WERI-Rb-1 (cell line): ENCODE measurements at regions not wholly inside any gene's neighbourhood (a gene's known extent, or its start where the extent isn't known, plus 50 kb on each side); places are given as distances from the start of the nearest gene placed in this dataset.

Source experiments
- DNase-seq: peaks from one replicate; pipeline ENCODE4 v3.0.0-alpha.2; 2020
- H3K27ac ChIP-seq: fragments of 250-450 bp; sonication (Bioruptor Pico); 2 replicates; pipeline ENCODE4 v1.5.1; 2020; ENCODE audit warnings: mild to moderate bottlenecking, moderate library complexity
- H3K27me3 ChIP-seq: fragments of 250-450 bp; sonication (Bioruptor Pico); 2 replicates; pipeline ENCODE4 v1.5.1; 2021; ENCODE audit warnings: mild to moderate bottlenecking, low read depth, moderate library complexity; ENCODE audit not compliant: insufficient read depth, severe bottlenecking
- H3K36me3 ChIP-seq: fragments of 250-450 bp; sonication (Bioruptor Pico); 2 replicates; pipeline ENCODE4 v1.5.1; 2020; ENCODE audit warnings: mild to moderate bottlenecking, moderate library complexity
- H3K4me3 ChIP-seq: 2 replicates; pipeline ENCODE4 v1.5.1; 2011; ENCODE audit warnings: low read depth, mild to moderate bottlenecking, control low read depth, low read length
- H3K9me3 ChIP-seq: fragments of 250-450 bp; sonication (Bioruptor Pico); 2 replicates; pipeline ENCODE4 v1.5.1; 2021; ENCODE audit warnings: mild to moderate bottlenecking, moderate library complexity; ENCODE audit not compliant: severe bottlenecking
- TF ChIP-seq, protein P1 (sequence below): IDR thresholded peaks from 2 replicates; pipeline ENCODE4 v1.5.1; 2011; ENCODE audit warnings: low read depth, mild to moderate bottlenecking, control low read depth, inconsistent platforms, low read length

DNA sequence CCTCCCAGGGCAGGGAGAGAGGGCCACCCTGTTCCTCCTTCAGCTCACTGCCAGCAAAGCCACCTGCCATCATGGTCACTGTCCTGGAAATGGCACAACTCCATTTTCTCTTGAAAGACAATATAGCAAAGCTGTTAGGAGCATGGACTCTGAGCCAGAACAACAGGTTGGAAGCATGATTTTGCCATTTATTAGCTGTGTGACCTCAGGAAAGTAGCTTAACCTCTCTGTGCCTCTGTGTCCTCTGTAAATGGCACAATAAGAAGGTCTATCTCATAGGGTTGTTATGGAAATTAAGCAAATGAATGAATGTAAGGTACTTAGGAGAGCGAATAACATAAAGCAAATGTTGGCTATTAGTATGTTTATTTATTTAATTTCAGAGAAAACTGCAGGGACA lies 730.4 kb upstream of the ID2 start:
- Histone ChIP-seq H3K27ac (no peak overlapping the region), H3K9me3 (no peaks in the 10 kb centered on the region), H3K4me3 (no peak overlapping the region), H3K27me3 (no peaks in the 10 kb centered on the region), H3K36me3 (no peaks in the 10 kb centered on the region)
- no peak for DNase-seq
- TF ChIP-seq, protein P1, sequence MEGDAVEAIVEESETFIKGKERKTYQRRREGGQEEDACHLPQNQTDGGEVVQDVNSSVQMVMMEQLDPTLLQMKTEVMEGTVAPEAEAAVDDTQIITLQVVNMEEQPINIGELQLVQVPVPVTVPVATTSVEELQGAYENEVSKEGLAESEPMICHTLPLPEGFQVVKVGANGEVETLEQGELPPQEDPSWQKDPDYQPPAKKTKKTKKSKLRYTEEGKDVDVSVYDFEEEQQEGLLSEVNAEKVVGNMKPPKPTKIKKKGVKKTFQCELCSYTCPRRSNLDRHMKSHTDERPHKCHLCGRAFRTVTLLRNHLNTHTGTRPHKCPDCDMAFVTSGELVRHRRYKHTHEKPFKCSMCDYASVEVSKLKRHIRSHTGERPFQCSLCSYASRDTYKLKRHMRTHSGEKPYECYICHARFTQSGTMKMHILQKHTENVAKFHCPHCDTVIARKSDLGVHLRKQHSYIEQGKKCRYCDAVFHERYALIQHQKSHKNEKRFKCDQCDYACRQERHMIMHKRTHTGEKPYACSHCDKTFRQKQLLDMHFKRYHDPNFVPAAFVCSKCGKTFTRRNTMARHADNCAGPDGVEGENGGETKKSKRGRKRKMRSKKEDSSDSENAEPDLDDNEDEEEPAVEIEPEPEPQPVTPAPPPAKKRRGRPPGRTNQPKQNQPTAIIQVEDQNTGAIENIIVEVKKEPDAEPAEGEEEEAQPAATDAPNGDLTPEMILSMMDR, result no peak

DNA sequence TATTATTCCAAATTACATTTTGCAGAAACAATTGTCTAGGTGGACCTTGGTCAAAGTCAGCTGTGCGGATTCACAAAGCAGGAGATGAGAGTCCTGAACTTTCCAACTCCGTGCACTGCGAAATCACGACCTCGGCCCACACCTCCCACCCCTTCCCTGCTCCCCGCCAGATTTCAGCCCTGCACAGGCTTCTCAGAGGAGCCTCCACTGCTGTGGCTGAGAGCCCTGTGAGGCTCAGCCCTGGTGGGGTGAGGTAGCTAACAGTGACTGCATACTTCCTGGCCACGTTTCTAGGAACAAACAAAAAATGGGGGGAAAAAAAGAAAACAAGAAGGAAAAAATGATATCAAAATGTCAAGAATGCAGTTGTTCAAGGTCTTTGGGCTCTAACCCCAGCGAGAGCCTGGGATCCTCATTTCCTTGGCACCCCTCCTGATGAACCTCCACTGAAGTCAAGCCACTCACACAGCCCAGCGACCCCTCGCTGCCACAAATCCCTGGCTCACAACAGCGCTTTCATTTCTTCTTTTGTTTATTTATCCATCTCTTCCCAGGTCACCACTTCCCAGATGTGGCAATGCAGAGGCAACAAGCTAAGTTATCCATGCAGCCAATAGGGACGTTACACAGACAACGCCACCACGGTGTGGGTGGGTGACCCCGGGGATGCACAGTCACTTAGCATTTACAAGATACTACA lies 729.7 kb upstream of the ID2 start:
- Histone ChIP-seq H3K36me3 (no peaks in the 10 kb centered on the region), H3K9me3 (no peaks in the 10 kb centered on the region), H3K27ac (no peak overlapping the region), H3K27me3 (no peaks in the 10 kb centered on the region), H3K4me3 (no peak overlapping the region)
- TF ChIP-seq, protein P1, result no peak
- DNase-seq, result no peak

DNA sequence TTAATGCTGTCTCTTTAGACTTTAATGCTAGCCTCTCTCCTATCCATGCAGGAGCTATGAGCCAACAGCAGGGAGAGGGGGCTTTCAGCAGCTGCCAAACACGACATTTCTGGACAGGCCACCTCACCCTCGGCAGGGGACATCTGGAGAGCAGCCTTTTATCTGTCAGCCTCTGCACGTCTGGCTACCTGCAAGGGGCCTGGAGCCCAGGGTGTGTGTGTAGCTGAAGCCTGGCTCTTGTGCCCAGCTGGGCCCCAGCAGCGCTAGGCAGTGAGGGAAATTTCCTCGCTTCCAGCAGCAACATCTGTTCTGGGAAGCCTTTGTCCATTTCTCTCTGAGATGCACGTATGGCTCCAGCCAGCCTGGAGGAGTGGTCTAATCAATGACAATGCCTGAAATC lies 728.7 kb upstream of the ID2 start:
- no peak for DNase-seq

DNA sequence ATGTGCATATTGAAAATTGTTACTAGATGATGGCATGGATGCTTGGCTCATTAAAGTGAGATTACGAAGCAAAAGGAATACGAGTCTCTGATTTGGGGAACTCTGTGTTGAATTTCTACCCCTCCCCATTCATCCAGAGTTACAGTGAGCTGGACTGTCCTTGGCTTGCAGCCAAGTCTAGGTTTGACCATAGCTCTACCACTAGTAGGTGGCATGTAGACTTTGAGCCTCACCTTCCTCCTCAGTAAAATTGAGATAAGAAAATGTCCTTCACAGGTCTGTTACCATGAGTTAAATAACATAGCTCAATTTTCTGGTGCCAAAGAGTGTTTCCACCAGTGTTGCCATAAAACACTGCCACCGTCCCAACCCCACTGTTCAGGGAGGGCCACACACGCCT lies 727.6 kb upstream of the ID2 start:
- Histone ChIP-seq H3K4me3 (no peak overlapping the region), H3K9me3 (no peaks in the 10 kb centered on the region), H3K36me3 (no peaks in the 10 kb centered on the region), H3K27me3 (no peaks in the 10 kb centered on the region), H3K27ac (no peak overlapping the region)
- DNase-seq, result no peak
- TF ChIP-seq, protein P1, result no peak

More for the DNA sequence above, 728.7 kb upstream of the ID2 start:
- TF ChIP-seq, protein P1, result no peak
- Histone ChIP-seq H3K4me3 (no peak overlapping the region), H3K27ac (no peak overlapping the region), H3K9me3 (no peaks in the 10 kb centered on the region), H3K36me3 (no peaks in the 10 kb centered on the region), H3K27me3 (no peaks in the 10 kb centered on the region)

DNA sequence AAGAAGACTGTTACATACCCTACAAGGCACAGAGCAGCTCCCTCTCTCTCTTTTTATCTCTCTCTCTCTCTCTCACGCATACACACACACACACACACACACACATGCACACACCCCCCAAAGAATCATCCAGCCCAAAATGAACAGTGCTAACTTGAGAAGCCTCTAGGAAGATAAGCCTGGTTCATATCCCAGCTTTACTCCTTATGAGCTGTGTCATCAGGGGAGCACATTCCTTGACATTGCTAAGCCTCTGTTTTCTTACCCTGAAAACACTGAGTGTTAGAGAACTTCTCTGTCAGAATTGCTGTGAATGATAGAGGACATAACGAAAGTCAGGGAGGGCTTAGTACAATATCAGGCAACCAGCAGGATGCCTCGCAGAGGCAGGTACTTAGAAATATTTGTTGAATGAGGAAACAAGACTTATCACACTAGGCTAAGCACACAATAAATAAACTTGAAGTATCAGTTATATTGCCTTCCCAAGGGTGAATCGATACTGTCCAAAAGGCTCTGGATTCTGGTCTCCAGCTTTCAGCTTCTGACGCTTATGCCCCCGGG lies 725.6 kb upstream of the ID2 start:
- Histone ChIP-seq H3K27ac (no peak overlapping the region), H3K4me3 (no peak overlapping the region), H3K27me3 (no peaks in the 10 kb centered on the region), H3K9me3 (no peaks in the 10 kb centered on the region), H3K36me3 (no peaks in the 10 kb centered on the region)
- no peak for DNase-seq
- TF ChIP-seq, protein P1, result no peak

DNA sequence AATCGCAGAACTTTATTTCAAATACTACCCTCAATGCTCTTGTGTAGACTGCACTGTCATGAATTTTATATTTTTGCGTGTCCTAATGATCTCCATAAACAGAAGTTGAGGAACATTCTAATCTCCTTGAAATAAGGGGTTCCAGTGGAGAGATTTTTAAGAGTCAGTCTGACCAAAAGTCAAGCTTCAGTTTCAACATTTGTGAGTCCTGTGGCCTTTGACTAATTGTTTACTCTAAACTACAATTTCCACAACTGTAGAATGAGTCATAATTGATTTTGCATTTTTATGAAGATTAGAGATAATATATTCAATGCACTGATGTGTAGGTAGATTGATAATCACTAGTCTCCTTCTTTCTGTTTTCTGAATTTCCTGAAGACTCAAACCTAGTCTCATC lies 720.3 kb upstream of the ID2 start:
- H3K27me3 ChIP-seq, result no peaks in the 10 kb centered on the region
- TF ChIP-seq, protein P1, result no peak

More for the DNA sequence above, 720.3 kb upstream of the ID2 start:
- Histone ChIP-seq H3K27ac (no peak overlapping the region), H3K4me3 (no peak overlapping the region), H3K36me3 (no peaks in the 10 kb centered on the region), H3K9me3 (no peaks in the 10 kb centered on the region)
- no peak for DNase-seq
